ENCODE measurements at regions not wholly inside any gene's neighbourhood (a gene's known extent, or its start where the extent isn't known, plus 50 kb on each side); places are given as distances from the start of the nearest gene placed in this dataset.

DNA sequence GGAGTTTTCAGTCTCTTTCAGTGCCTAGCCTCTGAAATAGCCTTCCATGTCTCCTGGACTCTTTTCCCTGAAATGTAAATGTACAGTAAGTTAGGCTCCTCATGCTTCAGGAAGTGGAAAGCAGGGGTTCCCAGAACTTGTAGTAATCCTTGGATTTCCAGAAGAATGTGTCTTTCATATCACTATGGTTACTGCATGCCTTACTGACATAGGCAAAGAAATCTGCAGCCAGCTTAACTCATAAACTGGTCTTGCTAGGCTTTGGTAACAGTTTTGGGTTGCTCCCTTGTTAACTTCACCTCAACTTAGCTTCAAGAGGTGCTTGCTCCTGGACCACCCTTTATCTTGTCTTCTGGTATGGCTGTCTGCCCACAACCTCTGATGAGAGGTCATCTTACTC lies 686.8 kb upstream of the DDX18 start:
- H3K4me1 ChIP-seq (ENCODE audit: control insufficient read depth in 2 of 3, insufficient read depth in 2 of 3, low read depth in 1 of 3, low read length in 3 of 3) = no peaks in the 10 kb centered on the region
- FAIRE-seq (no peak), DNase-seq (peak in 2 of 5 donors; percentile 18 to 49)
- no peak overlapping the region for H3K27ac ChIP-seq (ENCODE audit: low read depth in 2 of 2, low read length in 2 of 2)
- H3K4me3 ChIP-seq (ENCODE audit: low read length in 3 of 3) = no peak overlapping the region
- TF ChIP-seq, protein P1, sequence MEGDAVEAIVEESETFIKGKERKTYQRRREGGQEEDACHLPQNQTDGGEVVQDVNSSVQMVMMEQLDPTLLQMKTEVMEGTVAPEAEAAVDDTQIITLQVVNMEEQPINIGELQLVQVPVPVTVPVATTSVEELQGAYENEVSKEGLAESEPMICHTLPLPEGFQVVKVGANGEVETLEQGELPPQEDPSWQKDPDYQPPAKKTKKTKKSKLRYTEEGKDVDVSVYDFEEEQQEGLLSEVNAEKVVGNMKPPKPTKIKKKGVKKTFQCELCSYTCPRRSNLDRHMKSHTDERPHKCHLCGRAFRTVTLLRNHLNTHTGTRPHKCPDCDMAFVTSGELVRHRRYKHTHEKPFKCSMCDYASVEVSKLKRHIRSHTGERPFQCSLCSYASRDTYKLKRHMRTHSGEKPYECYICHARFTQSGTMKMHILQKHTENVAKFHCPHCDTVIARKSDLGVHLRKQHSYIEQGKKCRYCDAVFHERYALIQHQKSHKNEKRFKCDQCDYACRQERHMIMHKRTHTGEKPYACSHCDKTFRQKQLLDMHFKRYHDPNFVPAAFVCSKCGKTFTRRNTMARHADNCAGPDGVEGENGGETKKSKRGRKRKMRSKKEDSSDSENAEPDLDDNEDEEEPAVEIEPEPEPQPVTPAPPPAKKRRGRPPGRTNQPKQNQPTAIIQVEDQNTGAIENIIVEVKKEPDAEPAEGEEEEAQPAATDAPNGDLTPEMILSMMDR (IDR thresholded peaks at IDR 0.05; ENCODE audit: borderline replicate concordance, extremely low read depth, insufficient read depth) = no peak
- no peaks in the 10 kb centered on the region for H3K9me3 ChIP-seq (ENCODE audit: control insufficient read depth in 2 of 3, insufficient read depth in 1 of 3, low read length in 3 of 3)
- no peaks in the 10 kb centered on the region for H3K36me3 ChIP-seq (ENCODE audit: control insufficient read depth in 2 of 3, insufficient read depth in 3 of 3, low read length in 3 of 3)
- H3K27me3 ChIP-seq (ENCODE audit: control insufficient read depth, insufficient read depth, low read length) = no peaks in the 10 kb centered on the region
- no peak overlapping the region for H3K9ac ChIP-seq (ENCODE audit: low read length in 3 of 3)
- intact Hi-C loops (cut with DNase I) = no loop called here

DNA sequence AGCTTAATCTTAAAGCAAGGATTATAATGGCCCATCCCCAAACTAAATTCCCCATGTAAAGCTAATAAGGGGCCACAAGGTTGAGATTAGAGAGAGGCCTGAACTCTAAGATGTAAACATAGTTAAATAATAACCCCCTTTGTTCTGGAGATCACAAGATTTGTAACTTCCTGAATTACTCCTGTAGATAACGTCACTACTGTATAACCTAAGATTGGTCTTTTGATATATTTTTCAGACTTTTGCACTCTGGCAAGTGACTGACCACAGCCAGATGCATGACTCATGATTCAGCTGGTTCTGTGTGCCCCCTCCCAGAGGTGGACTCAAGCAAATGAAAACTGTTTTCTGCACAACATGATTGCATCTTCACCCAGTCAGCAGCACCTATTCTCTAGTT lies 686.0 kb upstream of the DDX18 start:
- TF ChIP-seq, protein P1 (IDR thresholded peaks at IDR 0.05; ENCODE audit: borderline replicate concordance, extremely low read depth, insufficient read depth) = no peak
- H3K9me3 ChIP-seq (ENCODE audit: control insufficient read depth in 2 of 3, insufficient read depth in 1 of 3, low read length in 3 of 3) = no peaks in the 10 kb centered on the region
- intact Hi-C loops (cut with DNase I) = no loop called here
- H3K27me3 ChIP-seq (ENCODE audit: control insufficient read depth, insufficient read depth, low read length) = no peaks in the 10 kb centered on the region
- H3K27ac ChIP-seq (ENCODE audit: low read depth in 2 of 2, low read length in 2 of 2) = no peak overlapping the region
- DNase-seq = peak in 1 of 5 donors; percentile 5
- H3K4me1 ChIP-seq (ENCODE audit: control insufficient read depth in 2 of 3, insufficient read depth in 2 of 3, low read depth in 1 of 3, low read length in 3 of 3) = no peaks in the 10 kb centered on the region
- FAIRE-seq = no peak
- H3K9ac ChIP-seq (ENCODE audit: low read length in 3 of 3) = no peak overlapping the region
- no peaks in the 10 kb centered on the region for H3K36me3 ChIP-seq (ENCODE audit: control insufficient read depth in 2 of 3, insufficient read depth in 3 of 3, low read length in 3 of 3)
- H3K4me3 ChIP-seq (ENCODE audit: low read length in 3 of 3) = no peak overlapping the region

DNA sequence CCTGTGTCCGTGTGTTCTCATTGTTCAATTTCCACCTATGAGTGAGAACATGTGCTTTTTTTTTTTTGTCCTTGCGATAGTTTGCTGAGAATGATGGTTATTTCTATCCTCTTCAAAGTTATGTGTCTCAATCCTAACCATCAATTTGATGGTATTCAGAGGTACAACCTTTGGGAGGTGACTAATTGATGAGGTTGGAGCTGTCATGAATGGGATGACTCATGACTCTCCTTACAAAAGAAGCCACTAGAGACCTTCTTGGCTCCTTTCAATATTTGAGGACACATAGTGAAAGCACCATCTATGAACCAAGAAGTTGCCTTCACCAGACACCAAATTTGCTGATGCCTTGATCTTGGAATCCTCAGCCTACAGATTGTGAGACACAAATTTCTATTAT lies 677.1 kb upstream of the DDX18 start:
- FAIRE-seq (no peak), DNase-seq (no peak)
- intact Hi-C loops (cut with DNase I) = no loop called here
- H3K27ac ChIP-seq (ENCODE audit: low read depth in 2 of 2, low read length in 2 of 2) = no peak overlapping the region
- no peak overlapping the region for H3K9ac ChIP-seq (ENCODE audit: low read length in 3 of 3)
- no peaks in the 10 kb centered on the region for H3K36me3 ChIP-seq (ENCODE audit: control insufficient read depth in 2 of 3, insufficient read depth in 3 of 3, low read length in 3 of 3)
- no peak overlapping the region for H3K4me3 ChIP-seq (ENCODE audit: low read length in 3 of 3)
- H3K27me3 ChIP-seq (ENCODE audit: control insufficient read depth, insufficient read depth, low read length) = no peaks in the 10 kb centered on the region
- no peaks in the 10 kb centered on the region for H3K9me3 ChIP-seq (ENCODE audit: control insufficient read depth in 2 of 3, insufficient read depth in 1 of 3, low read length in 3 of 3)
- TF ChIP-seq, protein P1 (IDR thresholded peaks at IDR 0.05; ENCODE audit: borderline replicate concordance, extremely low read depth, insufficient read depth) = no peak
- no peaks in the 10 kb centered on the region for H3K4me1 ChIP-seq (ENCODE audit: control insufficient read depth in 2 of 3, insufficient read depth in 2 of 3, low read depth in 1 of 3, low read length in 3 of 3)

Data from kidney (tissue), 13 donors.